HG03175 (cell line): ENCODE measurements at regions not wholly inside any gene's neighbourhood (a gene's known extent, or its start where the extent isn't known, plus 50 kb on each side); places are given as distances from the start of the nearest gene placed in this dataset.
"Not testable (repeated sequence)": the region's sequence is repeated elsewhere in the genome, so short reads cannot be mapped to it uniquely, and the experiment has no call there.

ENCODE experiments used
- ATAC-seq: cut with Tn5 transposase; IDR thresholded peaks from one replicate; pipeline ENCODE4 v1.9.1; 2021; ENCODE audit warnings: mild to moderate bottlenecking, moderate library complexity; ENCODE audit not compliant: unreplicated experiment

GRCh38 chr4:116688536-116688935 lies 396.8 kb downstream of the TRAM1L1 start:
- ATAC-seq: no peak

DNA sequence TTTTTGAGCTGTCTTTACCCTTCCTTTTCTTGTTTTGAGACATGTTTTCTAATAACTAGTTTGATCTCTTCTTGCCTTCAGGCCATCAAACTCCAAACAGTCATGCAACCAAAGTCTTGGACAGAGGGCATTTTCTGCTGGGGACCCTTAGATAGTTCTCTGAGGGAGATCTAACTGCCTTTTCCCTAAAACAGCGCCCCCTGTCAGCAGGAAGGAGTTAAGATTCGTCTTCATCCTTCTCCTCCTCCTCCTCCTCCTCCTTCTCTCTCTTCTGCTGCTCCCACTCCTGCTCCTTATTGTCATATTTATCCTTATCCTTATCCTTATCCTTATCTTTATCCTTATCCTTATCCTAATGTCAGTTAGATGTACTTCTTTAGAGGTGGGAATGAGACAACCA lies 417.2 kb downstream of the TRAM1L1 start:
- ATAC-seq: no peak

DNA sequence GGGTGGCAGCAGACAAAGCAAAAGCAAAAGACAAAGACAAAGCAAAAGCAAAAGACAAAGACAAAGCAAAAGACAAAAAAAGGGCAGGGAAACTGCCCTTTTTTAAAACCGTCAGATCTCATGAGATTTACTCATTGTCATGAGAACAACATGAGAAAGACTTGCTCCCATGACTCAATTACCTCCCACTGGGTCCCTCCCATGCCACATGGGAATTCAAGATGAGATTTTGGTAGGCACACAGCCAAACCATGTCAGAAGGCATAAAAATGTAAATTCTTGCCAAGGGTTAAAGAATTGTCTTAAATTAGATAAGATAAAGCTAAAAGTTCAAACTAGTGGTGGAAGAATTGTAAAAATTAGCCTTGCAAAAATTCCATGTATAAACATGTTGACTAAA lies 419.7 kb downstream of the TRAM1L1 start:
- no peak for ATAC-seq

GRCh38 chr4:116664198-116664597 lies 421.2 kb downstream of the TRAM1L1 start:
- no peak for ATAC-seq

DNA sequence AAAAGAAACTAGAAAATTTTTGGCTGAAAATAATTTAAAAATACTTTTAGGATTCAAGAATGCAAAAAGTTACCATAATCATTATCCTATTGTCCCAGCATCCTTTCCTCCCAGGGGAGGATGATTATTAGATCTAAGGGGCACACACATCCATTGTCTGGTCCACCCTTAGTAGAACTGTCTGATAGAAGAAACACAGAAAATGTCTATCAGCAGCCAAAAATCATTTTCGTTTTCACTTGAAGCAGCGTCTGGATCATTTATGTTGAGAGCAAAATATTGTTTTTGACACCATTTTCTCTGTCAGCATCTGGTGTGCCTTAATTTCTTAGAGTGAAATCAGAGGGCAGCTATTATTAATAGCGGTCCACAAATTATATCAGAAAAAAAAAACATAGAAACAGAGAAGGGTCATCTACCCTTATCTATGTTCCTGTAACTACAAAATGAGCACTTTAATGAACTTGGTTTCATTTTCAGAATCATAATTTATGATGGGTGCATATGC lies 446.3 kb downstream of the TRAM1L1 start:
- no peak for ATAC-seq

- no peak for ATAC-seq
Observed at GRCh38 chr4:116638592-116638991, 446.8 kb downstream of the TRAM1L1 start.

DNA sequence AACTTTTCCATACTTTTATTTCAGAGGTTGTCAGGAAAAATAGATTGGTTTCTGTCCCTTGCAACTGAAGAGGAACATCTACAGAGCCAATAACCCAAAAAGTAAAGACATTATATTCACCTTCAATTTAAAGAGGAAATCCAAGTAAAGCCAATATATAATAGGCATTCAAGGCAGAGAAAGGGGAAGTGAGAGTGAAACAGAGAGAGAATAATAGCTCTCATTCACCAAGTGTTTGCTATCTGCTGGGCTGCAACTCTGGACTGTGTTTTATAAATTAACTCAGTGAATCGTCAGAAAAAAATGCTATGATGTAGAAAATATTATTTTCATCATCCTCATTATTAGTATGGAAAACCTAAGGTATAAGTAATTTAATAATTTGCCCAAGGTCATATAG lies 448.5 kb downstream of the TRAM1L1 start:
- peak; percentile 98 for ATAC-seq

GRCh38 chr4:116632269-116632668 lies 453.1 kb downstream of the TRAM1L1 start:
- no peak for ATAC-seq

- ATAC-seq: no peak
Observed at GRCh38 chr4:116628598-116628997, 456.8 kb downstream of the TRAM1L1 start.

- no peak for ATAC-seq
Observed at GRCh38 chr4:116627545-116627944, 457.8 kb downstream of the TRAM1L1 start.

- ATAC-seq: not testable (repeated sequence)
Observed at GRCh38 chr4:116619508-116619907, 465.9 kb downstream of the TRAM1L1 start.

DNA sequence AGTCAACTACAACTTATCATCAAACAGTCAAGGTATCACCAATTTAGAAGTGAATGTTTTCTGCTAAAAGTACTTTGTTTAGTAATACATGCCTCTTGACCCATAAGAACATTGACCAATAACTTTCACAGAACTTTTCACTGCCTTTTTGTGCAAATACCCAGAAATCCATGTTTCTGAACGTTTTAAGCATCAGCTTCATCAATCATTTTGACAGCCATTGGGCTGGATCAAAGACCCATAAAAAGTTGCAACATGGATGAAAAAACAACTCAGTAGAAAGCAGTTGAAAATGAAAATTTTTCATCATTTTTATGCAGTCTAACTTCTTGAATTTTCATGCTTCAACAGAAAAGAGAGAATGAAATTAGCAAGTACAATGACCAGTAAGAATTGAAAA lies 466.7 kb downstream of the TRAM1L1 start:
- no peak for ATAC-seq

GRCh38 chr4:116603096-116603495 lies 482.3 kb downstream of the TRAM1L1 start:
- no peak for ATAC-seq

DNA sequence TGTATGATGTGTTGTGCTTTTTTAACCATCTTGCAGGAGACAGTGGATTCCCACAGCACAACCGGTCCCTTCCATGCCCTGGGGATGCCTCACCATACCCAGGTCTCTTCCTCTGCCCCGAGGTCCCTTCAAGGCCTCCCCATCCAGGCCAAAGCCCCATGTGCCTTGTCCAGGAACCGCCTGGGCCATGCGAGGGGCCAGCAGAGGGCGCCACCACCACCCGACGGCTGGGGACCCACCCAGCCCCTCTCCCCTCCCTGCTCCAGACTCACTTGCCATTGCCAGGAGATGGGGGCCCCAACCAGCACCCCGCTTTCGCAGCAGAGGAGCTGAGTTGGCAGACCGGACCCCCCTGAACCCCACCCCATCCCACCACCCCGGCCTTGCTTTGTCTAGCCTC lies 485.5 kb downstream of the TRAM1L1 start:
- no peak for ATAC-seq

GRCh38 chr4:116598980-116599789 lies 486.2 kb downstream of the TRAM1L1 start:
- ATAC-seq: no peak

DNA sequence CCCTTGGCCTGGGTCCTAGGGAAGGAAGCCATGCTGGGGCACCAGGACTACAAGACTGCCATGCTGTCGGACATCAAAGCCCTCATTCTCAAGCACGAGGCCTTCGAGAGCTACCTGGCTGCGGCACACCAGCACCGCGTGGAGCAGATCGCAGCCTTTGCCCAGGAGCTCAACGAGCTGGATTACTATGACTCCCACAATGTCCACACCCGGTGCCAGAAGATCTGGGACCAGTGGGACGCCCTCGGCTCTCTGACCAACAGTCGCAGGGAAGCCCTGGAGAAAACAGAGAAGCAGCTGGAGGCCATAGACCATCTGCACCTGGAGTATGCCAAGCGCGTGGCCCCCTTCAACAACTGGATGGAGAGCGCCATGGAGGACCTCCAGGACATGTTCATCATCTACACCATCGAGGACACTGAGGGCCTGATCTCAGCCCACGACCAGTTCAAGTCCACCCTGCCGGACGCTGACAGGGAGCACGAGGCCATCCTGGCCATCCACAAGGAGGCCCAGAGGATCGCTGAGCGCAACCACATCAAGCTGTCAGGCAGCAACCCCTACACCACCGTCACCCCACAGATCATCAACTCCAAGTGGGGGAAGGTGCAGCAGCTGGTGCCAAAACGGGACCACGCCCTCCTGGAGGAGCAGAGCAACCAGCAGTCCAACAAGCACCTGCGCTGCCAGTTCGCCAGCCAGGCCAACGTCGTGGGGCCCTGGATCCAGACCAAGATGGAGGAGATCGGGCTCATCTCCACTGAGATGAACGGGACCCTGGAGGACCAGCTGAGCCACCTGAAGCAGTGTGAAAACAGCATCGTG lies 487.0 kb downstream of the TRAM1L1 start:
- no peak for ATAC-seq

DNA sequence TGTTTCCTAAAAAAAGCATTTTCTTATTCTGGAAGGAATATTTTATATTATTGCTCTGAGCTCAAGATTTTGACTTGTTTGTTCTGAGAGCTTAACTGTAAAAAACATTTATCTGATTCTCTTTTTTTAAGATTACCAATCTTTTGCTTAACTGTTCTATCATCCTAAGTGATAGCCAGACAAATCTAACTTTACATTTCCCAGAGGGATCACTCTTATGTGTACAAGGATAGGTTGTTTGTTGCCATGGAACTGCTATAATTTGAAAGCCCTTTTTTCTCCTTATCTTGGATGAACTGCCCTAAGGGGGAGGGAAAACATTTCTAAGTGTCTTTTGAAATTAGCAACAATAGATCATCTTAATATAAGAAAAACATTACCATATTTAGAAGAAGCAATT lies 494.7 kb downstream of the TRAM1L1 start:
- ATAC-seq: no peak

DNA sequence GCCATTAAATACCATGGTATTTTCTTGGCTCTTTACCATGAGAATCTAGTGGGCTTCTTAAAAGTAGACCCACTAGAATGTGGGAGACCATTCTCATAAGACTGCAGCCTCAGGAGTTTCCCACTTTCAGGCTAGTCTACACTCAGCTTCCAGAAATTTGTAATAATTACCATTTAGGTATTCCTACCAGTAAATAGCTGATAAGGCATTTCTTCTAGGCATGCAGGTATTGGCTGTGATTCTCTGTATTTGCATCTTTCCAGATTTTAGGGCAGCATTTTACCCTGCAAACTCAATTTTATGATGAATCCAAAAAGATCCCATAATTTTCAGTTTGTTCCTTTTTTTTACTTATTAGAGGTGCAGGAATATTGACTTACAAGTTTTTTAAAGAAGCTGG lies 496.6 kb downstream of the TRAM1L1 start:
- no peak for ATAC-seq

- ATAC-seq: no peak
Observed at GRCh38 chr4:116585246-116585645, 500.1 kb downstream of the TRAM1L1 start.

DNA sequence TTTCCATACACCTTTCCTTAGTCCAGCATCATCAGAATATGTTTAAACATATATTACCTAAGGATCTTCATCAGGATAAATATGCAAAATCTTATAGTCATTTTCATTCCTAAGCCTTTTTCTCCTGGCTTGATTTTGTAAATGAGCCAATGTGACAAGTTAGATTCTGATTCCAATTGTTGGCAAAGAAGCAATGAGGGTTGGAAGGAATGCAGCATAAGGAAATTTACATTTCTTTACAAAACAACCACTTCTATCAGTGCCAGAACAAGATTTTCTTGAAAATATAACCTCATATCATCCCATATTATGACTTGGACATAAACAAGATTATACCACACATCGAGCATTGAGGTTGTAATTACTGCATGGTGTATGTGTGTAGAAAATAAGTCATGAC lies 508.1 kb downstream of the TRAM1L1 start:
- no peak for ATAC-seq

DNA sequence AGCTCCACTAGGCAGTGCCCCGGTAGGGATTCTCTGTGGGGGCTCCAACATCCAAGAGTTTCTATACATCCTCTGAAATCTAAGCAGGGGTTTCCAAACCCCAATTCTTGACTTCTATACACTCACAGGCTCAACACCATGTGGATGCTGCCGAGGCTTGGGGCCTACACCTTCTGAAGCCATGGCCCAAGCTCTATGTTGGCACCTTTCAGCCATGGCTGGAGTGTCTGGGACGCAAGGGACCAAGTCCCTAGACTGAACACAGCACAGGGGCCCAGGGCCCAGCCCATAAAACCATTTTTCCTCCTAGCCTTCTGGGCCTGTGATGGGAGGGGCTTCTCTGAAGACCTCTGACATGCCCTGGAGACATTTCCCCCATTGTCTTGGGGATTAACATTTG lies 511.8 kb downstream of the TRAM1L1 start:
- no peak for ATAC-seq

DNA sequence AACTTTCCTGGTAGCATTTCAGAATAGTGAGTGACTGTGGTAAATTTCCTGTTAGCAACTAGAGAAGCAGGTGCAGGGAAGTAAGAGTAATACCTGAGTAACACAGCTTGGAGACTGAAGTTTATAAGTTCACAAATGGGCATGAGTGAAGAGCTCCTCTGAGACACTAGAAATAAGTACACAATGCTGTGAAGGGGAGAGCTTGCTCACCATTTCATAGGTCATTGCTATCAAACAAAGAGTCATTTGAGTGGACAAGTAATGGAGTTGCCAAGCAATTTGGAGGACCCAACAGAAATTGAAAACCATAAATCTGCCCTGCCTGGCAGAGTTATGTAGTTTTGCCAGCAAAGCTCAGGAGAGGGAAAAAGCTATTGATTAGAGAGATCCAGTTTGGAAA lies 523.6 kb downstream of the TRAM1L1 start:
- no peak for ATAC-seq
